ENCODE measurements at regions not wholly inside any gene's neighbourhood (a gene's known extent, or its start where the extent isn't known, plus 50 kb on each side); places are given as distances from the start of the nearest gene placed in this dataset.

GRCh38 chr6:44642349-44642748 is 254.8 kb downstream of the CDC5L start:
- no peak for DNase-seq

- peak; percentile 2 for DNase-seq
Measured at GRCh38 chr6:44642870-44643522, 255.5 kb downstream of the CDC5L start.

GRCh38 chr6:44645276-44645675 is 257.8 kb downstream of the CDC5L start:
- DNase-seq: peak; percentile 8

GRCh38 chr6:44646355-44646754 is 258.8 kb downstream of the CDC5L start:
- no peak for DNase-seq

GRCh38 chr6:44649365-44650025 is 262.0 kb downstream of the CDC5L start:
- DNase-seq: peak; percentile 55

- DNase-seq: no peak
Measured at GRCh38 chr6:44650495-44650894, 263.0 kb downstream of the CDC5L start.

GRCh38 chr6:44650947-44651346 is 263.4 kb downstream of the CDC5L start:
- peak; percentile 27 for DNase-seq

- no peak for DNase-seq
Measured at GRCh38 chr6:44651604-44652003, 264.1 kb downstream of the CDC5L start.

- peak; percentile 20 for DNase-seq
Measured at GRCh38 chr6:44652547-44652946, 265.0 kb downstream of the CDC5L start.

GRCh38 chr6:44653091-44653490 is 265.6 kb downstream of the CDC5L start:
- no peak for DNase-seq

- peak; percentile 61 for DNase-seq
Measured at GRCh38 chr6:44653761-44654218, 266.3 kb downstream of the CDC5L start.

GRCh38 chr6:44655412-44656342 is 268.2 kb downstream of the CDC5L start:
- peak; percentile 49 for DNase-seq

GRCh38 chr6:44656691-44657090 is 269.2 kb downstream of the CDC5L start:
- no peak for DNase-seq

- DNase-seq: no peak
Measured at GRCh38 chr6:44657206-44657819, 269.8 kb downstream of the CDC5L start.

- no peak for DNase-seq
Measured at GRCh38 chr6:44658571-44658970, 271.1 kb downstream of the CDC5L start.

GRCh38 chr6:44659726-44660125 is 272.2 kb downstream of the CDC5L start:
- DNase-seq: no peak

GRCh38 chr6:44660561-44661220 is 273.2 kb downstream of the CDC5L start:
- DNase-seq: no peak

- DNase-seq: no peak
Measured at GRCh38 chr6:44661221-44662008, 273.9 kb downstream of the CDC5L start.

GRCh38 chr6:44662461-44663121 is 275.1 kb downstream of the CDC5L start:
- DNase-seq: no peak

- DNase-seq: no peak
Measured at GRCh38 chr6:44663860-44664634, 276.5 kb downstream of the CDC5L start.
